ENCODE measurements at regions not wholly inside any gene's neighbourhood (a gene's known extent, or its start where the extent isn't known, plus 50 kb on each side); places are given as distances from the start of the nearest gene placed in this dataset.

- H3K9me3 ChIP-seq, result no peaks in the 10 kb centered on the region
- peaks cover 0 to 28% (median 13%) of the 10 kb centered on the region in 4 donors for H3K4me1 ChIP-seq
- TF ChIP-seq CTCF (IDR thresholded peaks at IDR 0.05), result no peak
- TF ChIP-seq POLR2A (IDR thresholded peaks at IDR 0.05), result no peak
- peak overlapping the region in 2 of 4 donors; percentile 66 to 79 for H3K27ac ChIP-seq
- H3K36me3 ChIP-seq, result no peaks in the 10 kb centered on the region
- peak overlapping the region in 1 of 4 donors; percentile 35 for H3K4me3 ChIP-seq
- H3K27me3 ChIP-seq, result no peaks in the 10 kb centered on the region
- no peak for DNase-seq
Observed at GRCh38 chr6:144345451-144345850, 60.3 kb downstream of the UTRN start.

- H3K27me3 ChIP-seq, result no peaks in the 10 kb centered on the region
- no peak overlapping the region for H3K4me3 ChIP-seq
- H3K27ac ChIP-seq, result peak overlapping the region; percentile 0 to 39 (median 24)
- no peaks in the 10 kb centered on the region for H3K9me3 ChIP-seq
- no peaks in the 10 kb centered on the region for H3K36me3 ChIP-seq
- DNase-seq, result no peak
- peaks cover 0 to 30% (median 13%) of the 10 kb centered on the region in 4 donors for H3K4me1 ChIP-seq
- TF ChIP-seq CTCF (IDR thresholded peaks at IDR 0.05) (no peak), POLR2A (IDR thresholded peaks at IDR 0.05) (no peak)
Observed at GRCh38 chr6:144346719-144347447, 61.7 kb downstream of the UTRN start.

GRCh38 chr6:144347448-144347759 is 62.3 kb downstream of the UTRN start:
- H3K9me3 ChIP-seq, result no peaks in the 10 kb centered on the region
- peak overlapping the region; percentile 0 to 39 (median 24) for H3K27ac ChIP-seq
- peaks cover 0 to 33% (median 13%) of the 10 kb centered on the region in 4 donors for H3K4me1 ChIP-seq
- TF ChIP-seq POLR2A (IDR thresholded peaks at IDR 0.05) (no peak), CTCF (IDR thresholded peaks at IDR 0.05) (no peak)
- H3K27me3 ChIP-seq, result no peaks in the 10 kb centered on the region
- no peak overlapping the region for H3K4me3 ChIP-seq
- no peaks in the 10 kb centered on the region for H3K36me3 ChIP-seq
- DNase-seq, result no peak

GRCh38 chr6:144347933-144348332 is 62.8 kb downstream of the UTRN start:
- Histone ChIP-seq H3K27ac (peak overlapping the region in 1 of 4 donors; percentile 80), H3K27me3 (no peaks in the 10 kb centered on the region), H3K4me1 (peaks cover 0 to 33% (median 13%) of the 10 kb centered on the region in 4 donors), H3K9me3 (no peaks in the 10 kb centered on the region), H3K4me3 (no peak overlapping the region), H3K36me3 (no peaks in the 10 kb centered on the region)
- TF ChIP-seq CTCF (IDR thresholded peaks at IDR 0.05) (no peak), POLR2A (IDR thresholded peaks at IDR 0.05) (no peak)
- DNase-seq, result no peak

- Histone ChIP-seq H3K9me3 (no peaks in the 10 kb centered on the region), H3K36me3 (no peaks in the 10 kb centered on the region), H3K27ac (peak overlapping the region; percentile 24 to 80 (median 50)), H3K27me3 (no peaks in the 10 kb centered on the region), H3K4me3 (peak overlapping the region in 1 of 4 donors; percentile 3), H3K4me1 (peaks cover 0 to 28% (median 11%) of the 10 kb centered on the region in 4 donors)
- TF ChIP-seq CTCF (IDR thresholded peaks at IDR 0.05), result peak in 1 of 6 experiments; percentile 6
- TF ChIP-seq POLR2A (IDR thresholded peaks at IDR 0.05), result no peak
- no peak for DNase-seq
Observed at GRCh38 chr6:144349690-144350527, 64.8 kb downstream of the UTRN start.

Data from Peyer's patch (tissue), 4 donors.